GM21528 (cell line): ENCODE measurements at regions not wholly inside any gene's neighbourhood (a gene's known extent, or its start where the extent isn't known, plus 50 kb on each side); places are given as distances from the start of the nearest gene placed in this dataset.

Source experiments
- ATAC-seq: cut with Tn5 transposase; IDR thresholded peaks from one replicate; pipeline ENCODE4 v1.9.1; 2021; ENCODE audit warnings: mild to moderate bottlenecking, moderate library complexity; ENCODE audit not compliant: unreplicated experiment, low FRiP score

DNA sequence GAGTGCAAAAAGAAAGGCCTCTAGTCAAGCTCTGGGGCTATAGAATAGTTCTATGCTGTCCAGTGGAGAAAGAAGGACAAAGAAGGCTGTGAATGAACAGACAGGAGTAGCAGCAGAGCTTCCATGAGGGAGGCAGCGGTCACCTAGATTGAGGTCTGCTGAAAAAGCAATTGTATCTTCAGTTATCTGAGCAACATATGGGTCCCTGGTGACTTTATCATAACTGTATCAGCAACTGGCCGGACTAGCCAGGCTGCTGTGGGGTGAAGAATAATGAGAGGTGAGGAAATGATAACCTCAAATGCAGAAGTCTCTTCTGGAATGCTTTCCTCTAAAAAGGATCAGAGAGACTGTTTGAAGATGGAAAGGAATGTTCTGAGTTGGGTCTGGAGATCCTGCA lies 971.3 kb upstream of the TMEM132C start:
- no peak for ATAC-seq

- ATAC-seq: no peak
Observed at GRCh38 chr12:127296591-127296990, 970.4 kb upstream of the TMEM132C start.

DNA sequence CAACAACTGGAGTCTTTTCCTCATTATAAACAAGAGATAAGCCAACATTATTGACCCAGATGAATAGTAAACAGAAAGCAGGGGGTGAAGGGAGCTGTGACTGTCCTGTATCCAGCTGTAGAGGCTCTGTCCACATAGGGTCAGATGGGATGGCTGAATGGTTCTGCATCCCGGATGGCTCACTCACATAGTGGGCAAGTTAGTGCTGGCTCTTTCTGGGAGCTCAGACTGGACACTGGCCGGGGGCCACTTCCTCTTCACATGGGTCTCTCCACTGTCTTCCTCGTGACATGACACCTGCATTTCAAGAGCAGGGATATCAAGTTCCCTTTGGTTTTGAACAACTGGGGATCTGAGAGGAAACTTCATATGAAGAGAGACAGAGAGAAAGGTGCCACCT lies 969.6 kb upstream of the TMEM132C start:
- no peak for ATAC-seq

GRCh38 chr12:127300075-127300474 lies 966.9 kb upstream of the TMEM132C start:
- ATAC-seq: no peak

DNA sequence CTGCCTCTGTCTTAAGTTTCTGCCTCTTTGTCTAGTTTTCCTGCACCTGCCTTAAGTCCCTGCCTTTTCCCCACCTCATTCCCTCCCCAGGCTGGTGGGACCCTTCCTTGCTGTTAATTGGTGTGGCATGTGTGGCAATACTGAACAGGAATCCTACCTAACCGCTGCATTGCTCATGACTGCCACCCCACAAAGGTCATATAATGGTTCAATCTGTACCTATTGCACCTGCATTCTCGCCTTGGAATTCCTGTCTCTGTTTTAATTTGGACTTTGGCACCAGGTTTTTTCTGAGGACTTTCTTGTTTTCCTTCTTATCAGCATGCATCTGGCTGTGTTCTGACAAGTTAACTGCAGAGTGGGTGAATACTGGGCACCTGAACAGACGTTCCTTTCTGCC lies 966.2 kb upstream of the TMEM132C start:
- no peak for ATAC-seq

DNA sequence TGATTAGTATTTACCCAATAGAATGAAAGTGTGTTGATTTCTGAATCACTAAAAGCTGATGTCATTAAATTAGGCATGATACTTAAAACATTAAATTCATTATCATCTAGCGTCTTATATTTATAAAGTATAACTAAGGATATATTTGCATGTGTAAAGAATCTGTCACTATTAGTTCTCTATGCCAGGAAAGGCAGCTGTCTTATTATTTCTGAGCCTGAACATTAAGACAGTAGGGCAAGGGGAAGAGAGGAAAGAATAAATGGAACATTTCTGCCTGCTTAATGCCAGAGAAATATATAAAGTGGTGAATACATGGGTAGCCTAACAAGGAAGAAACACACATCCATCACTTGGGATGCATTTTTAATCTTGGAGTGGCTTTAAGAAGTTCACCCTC lies 965.1 kb upstream of the TMEM132C start:
- no peak for ATAC-seq

GRCh38 chr12:127304751-127305725 lies 961.9 kb upstream of the TMEM132C start:
- no peak for ATAC-seq

GRCh38 chr12:127306604-127307215 lies 960.3 kb upstream of the TMEM132C start:
- no peak for ATAC-seq

DNA sequence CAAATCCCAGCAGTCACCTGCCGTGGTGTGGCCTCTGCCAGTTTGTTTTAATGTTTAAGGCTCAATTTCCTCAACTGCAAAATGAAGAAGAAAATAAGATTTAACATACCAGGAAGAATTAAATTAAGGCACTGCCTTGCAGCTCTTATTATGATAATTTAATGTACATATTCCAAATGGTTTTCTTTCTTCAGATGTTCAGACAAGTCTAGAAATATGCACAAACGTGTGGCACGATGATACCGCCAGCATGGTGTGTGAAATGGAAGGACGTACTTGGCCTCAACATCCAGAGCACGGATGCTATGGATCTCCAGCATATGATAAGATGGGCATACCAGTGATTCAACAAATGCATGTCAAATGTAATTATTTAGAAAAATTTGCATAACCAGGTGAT lies 959.4 kb upstream of the TMEM132C start:
- ATAC-seq: no peak

- ATAC-seq: no peak
Observed at GRCh38 chr12:127308148-127308547, 958.8 kb upstream of the TMEM132C start.

DNA sequence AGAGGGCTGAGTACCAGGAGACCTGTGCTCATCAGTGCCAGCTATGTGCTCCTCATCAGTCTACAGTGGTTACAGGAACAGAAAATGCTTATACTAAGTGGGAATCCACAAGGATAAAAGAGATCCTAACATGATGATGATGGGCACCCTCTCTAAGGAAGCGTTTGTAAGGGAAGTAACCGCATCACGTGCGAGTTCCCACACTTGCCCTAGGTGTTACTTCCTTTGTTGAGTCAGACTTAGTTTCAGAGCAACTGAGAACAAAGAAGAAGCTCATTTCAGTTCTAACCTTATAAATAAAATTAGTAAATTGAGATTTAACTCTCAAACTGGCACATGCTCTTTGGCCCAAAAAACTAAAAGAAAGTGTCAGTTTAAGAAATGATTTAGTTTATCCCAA lies 956.4 kb upstream of the TMEM132C start:
- ATAC-seq: no peak

- ATAC-seq: no peak
Observed at GRCh38 chr12:127311720-127312364, 955.1 kb upstream of the TMEM132C start.

GRCh38 chr12:127324681-127325080 lies 942.3 kb upstream of the TMEM132C start:
- no peak for ATAC-seq

- ATAC-seq: no peak
Observed at GRCh38 chr12:127327986-127328385, 939.0 kb upstream of the TMEM132C start.

DNA sequence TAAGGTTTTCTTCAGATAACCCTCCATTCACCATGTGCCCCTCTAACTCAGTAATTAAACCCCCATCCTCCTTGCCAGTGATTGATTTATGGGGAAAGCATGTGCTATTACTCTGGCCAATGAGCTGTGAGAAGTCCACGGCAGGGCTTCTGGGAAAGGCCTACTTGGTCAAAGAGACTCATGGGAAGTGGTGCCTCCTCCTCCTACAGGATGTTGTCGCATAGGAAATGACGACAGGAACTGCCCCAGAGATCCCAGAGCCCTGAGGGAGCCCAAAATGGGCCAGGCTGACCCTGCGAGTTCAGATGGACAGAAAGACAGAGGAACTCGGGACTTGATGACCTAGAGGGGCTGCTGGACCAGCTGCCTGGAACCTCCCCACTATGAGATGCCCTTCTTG lies 938.1 kb upstream of the TMEM132C start:
- ATAC-seq: no peak

- no peak for ATAC-seq
Observed at GRCh38 chr12:127334365-127334764, 932.6 kb upstream of the TMEM132C start.

- no peak for ATAC-seq
Observed at GRCh38 chr12:127334912-127335644, 931.9 kb upstream of the TMEM132C start.

DNA sequence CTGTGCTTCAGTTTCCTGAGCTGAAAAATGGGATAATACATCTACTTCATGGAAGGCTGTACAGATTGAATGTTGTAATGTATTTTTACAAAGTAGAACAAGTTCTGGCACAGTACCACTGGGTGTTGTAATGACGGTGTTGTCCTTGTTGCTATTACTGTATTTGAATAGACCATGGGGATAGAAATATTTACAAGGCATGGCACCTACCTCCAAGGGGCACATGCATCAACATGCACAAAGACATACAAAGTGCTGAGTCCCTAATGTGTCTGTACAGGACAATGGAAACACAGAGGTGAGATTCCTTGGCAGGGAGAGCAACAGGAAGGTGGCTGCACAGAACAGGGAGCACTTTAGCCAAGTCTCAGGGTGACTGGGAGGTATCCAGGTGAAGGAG lies 930.6 kb upstream of the TMEM132C start:
- ATAC-seq: no peak

DNA sequence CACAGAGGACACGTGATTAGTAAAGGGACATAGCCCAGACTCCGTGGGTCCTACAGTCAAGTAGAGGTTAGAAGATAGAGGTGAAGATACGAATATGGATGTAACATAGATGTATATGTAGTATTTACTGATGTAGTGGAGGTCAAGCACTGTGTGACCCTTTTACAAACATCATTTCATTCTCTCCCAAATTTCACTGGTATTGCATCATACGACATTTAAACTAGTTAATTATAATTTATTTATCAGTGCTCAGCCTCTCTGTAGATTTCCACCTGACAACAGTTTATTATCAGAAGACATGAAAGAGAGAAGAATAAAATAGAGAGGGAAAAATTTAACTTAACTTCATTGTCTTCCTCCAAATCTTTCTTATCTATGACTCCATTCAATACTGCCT lies 927.9 kb upstream of the TMEM132C start:
- no peak for ATAC-seq

DNA sequence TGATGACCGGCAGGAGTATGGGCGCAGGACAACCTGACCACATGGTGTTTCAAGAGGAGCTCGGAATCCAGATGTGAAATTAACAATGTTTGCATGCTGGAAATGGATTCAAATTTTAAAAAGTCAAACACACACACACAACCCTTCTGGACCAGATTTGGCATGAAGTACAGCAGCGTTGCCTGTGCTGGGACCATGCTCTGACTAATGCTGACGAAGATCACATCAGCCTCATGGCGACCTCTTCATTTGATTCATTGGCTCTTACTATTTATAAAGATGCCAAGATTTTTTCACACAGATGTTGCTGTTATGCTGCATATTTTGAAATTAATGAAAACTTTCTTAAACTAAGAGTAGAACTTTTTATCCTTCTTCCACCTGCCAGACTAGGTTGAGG lies 926.6 kb upstream of the TMEM132C start:
- no peak for ATAC-seq

- no peak for ATAC-seq
Observed at GRCh38 chr12:127342861-127343260, 924.1 kb upstream of the TMEM132C start.
